HEK293 (cell line): ENCODE measurements at regions not wholly inside any gene's neighbourhood (a gene's known extent, or its start where the extent isn't known, plus 50 kb on each side); places are given as distances from the start of the nearest gene placed in this dataset.

Source experiments
- CTCF ChIA-PET: fragments of 350-600 bp; formaldehyde crosslinking; extraction: SDS; loops from one replicate; lab custom pipeline; 2021; ENCODE audit warnings: antibody characterized with exemption; lab: Yijun Ruan, JAX
- POLR2A ChIA-PET: fragments of 300-600 bp; formaldehyde crosslinking; extraction: SDS; loops from one replicate; lab custom pipeline; 2020; ENCODE audit warnings: antibody characterized with exemption, inconsistent platforms; lab: Yijun Ruan, JAX
- H3K27ac ChIP-seq: fragments of 200-500 bp; sonication (Bioruptor generic); 2 replicates; pipeline ENCODE4 v1.5.1; 2014; ENCODE audit warnings: low read depth, low read length, control low read depth, inconsistent platforms; ENCODE audit errors: extremely low read depth
- H3K36me3 ChIP-seq, 2 experiments: fragments of 200-500 bp in 1 of 2; sonication (Bioruptor generic) in 1 of 2; 1 replicate in 1 of 2; 2 replicates in 1 of 2; pipeline ENCODE4 v1.5.1; 2014 to 2017; ENCODE audit warnings: inconsistent platforms in 2 of 2, low read length in 2 of 2; ENCODE audit not compliant: control insufficient read depth in 2 of 2, insufficient read depth in 1 of 2
- H3K4me1 ChIP-seq: fragments of 200-500 bp; sonication (Bioruptor generic); 2 replicates; pipeline ENCODE4 v1.5.1; 2014; ENCODE audit warnings: mild to moderate bottlenecking, low read length, inconsistent platforms; ENCODE audit not compliant: control insufficient read depth, insufficient read depth
- H3K4me3 ChIP-seq: 2 replicates; pipeline ENCODE4 v1.5.1; 2011; ENCODE audit warnings: low read depth, mild to moderate bottlenecking, control low read depth, low read length, moderate library complexity
- H3K9me3 ChIP-seq: fragments of 200-500 bp; sonication (Bioruptor generic); 2 replicates; pipeline ENCODE4 v1.5.1; 2014; ENCODE audit warnings: low read depth, low read length, inconsistent platforms; ENCODE audit not compliant: control insufficient read depth, insufficient read depth
- EGR2 ChIP-seq: fragments of 450-650 bp; formaldehyde crosslinking; IDR thresholded peaks from 2 replicates; pipeline ENCODE4 v1.5.1; 2016; ENCODE audit warnings: low read depth, missing biosample characterization, missing genetic modification characterization
- GLI4 ChIP-seq: fragments of 450-650 bp; formaldehyde crosslinking; IDR thresholded peaks from 2 replicates; pipeline ENCODE4 v1.5.1; 2016; ENCODE audit warnings: missing biosample characterization, missing genetic modification characterization
- GLIS1 ChIP-seq: fragments of 450-650 bp; formaldehyde crosslinking; IDR thresholded peaks from 2 replicates; pipeline ENCODE4 v1.5.1; 2016; ENCODE audit warnings: missing biosample characterization, missing genetic modification characterization
- HOXA7 ChIP-seq: sonication (generic); formaldehyde crosslinking; IDR thresholded peaks from 2 replicates; pipeline ENCODE4 v1.8.1; 2022; ENCODE audit warnings: missing genetic modification reagents, borderline replicate concordance
- OVOL3 ChIP-seq: fragments of 450-650 bp; formaldehyde crosslinking; IDR thresholded peaks from 2 replicates; pipeline ENCODE4 v1.5.1; 2016; ENCODE audit warnings: missing biosample characterization, missing genetic modification characterization
- RBAK ChIP-seq: fragments of 450-650 bp; formaldehyde crosslinking; IDR thresholded peaks from 2 replicates; pipeline ENCODE4 v1.5.1; 2016; ENCODE audit warnings: missing biosample characterization, missing genetic modification characterization
- ZNF169 ChIP-seq: fragments of 450-650 bp; formaldehyde crosslinking; IDR thresholded peaks from 2 replicates; pipeline ENCODE4 v1.5.1; 2016; ENCODE audit warnings: missing biosample characterization, missing genetic modification characterization
- ZNF19 ChIP-seq: fragments of 450-650 bp; formaldehyde crosslinking; IDR thresholded peaks from 2 replicates; pipeline ENCODE4; 2016; ENCODE audit warnings: missing biosample characterization, missing genetic modification characterization, low read depth
- ZNF211 ChIP-seq: fragments of 450-650 bp; formaldehyde crosslinking; IDR thresholded peaks from 2 replicates; pipeline ENCODE4 v1.5.1; 2016; ENCODE audit warnings: low read depth, missing biosample characterization, missing genetic modification characterization
- ZNF274 ChIP-seq, 2 experiments: fragments of 200-500 bp in 1 of 2; fragments of 450-650 bp in 1 of 2; sonication (Bioruptor generic) in 1 of 2; formaldehyde crosslinking in 1 of 2; IDR thresholded peaks; 2 replicates each; pipeline versions ENCODE4 v1.5.1 to v1.6.1; 2014 to 2016; ENCODE audit warnings: borderline replicate concordance in 1 of 2, inconsistent platforms in 1 of 2, low read length in 1 of 2, missing biosample characterization in 1 of 2, missing genetic modification characterization in 1 of 2
- ZNF292 ChIP-seq: fragments of 450-650 bp; formaldehyde crosslinking; IDR thresholded peaks from 2 replicates; pipeline ENCODE4 v1.5.1; 2016; ENCODE audit warnings: low read depth, missing biosample characterization, missing genetic modification characterization, borderline replicate concordance
- ZNF354C ChIP-seq: fragments of 450-650 bp; formaldehyde crosslinking; IDR thresholded peaks from 2 replicates; pipeline ENCODE4 v1.5.1; 2016; ENCODE audit warnings: missing biosample characterization, missing genetic modification characterization, low read depth, borderline replicate concordance
- ZNF404 ChIP-seq: fragments of 450-650 bp; formaldehyde crosslinking; IDR thresholded peaks from 2 replicates; pipeline ENCODE4 v1.5.1; 2017; ENCODE audit warnings: missing biosample characterization, missing genetic modification characterization
- ZNF416 ChIP-seq: fragments of 450-650 bp; formaldehyde crosslinking; IDR thresholded peaks from 2 replicates; pipeline ENCODE4 v1.5.1; 2016; ENCODE audit warnings: missing biosample characterization, missing genetic modification characterization
- ZNF514 ChIP-seq: fragments of 450-650 bp; formaldehyde crosslinking; IDR thresholded peaks from 2 replicates; pipeline ENCODE4 v1.5.1; 2016; ENCODE audit warnings: missing biosample characterization, missing genetic modification characterization
- ZNF560 ChIP-seq: fragments of 450-650 bp; formaldehyde crosslinking; IDR thresholded peaks from 2 replicates; pipeline ENCODE4 v1.5.1; 2017; ENCODE audit warnings: missing biosample characterization, missing genetic modification characterization, borderline replicate concordance
- ZNF561 ChIP-seq: fragments of 450-650 bp; IDR thresholded peaks from 2 replicates; pipeline ENCODE4 v1.5.1; 2018; ENCODE audit warnings: missing biosample characterization, missing genetic modification characterization, borderline replicate concordance
- ZNF600 ChIP-seq: fragments of 450-650 bp; formaldehyde crosslinking; IDR thresholded peaks from 2 replicates; pipeline ENCODE4 v1.5.1; 2016; ENCODE audit warnings: missing biosample characterization, missing genetic modification characterization
- ZNF654 ChIP-seq: fragments of 450-650 bp; formaldehyde crosslinking; IDR thresholded peaks from 2 replicates; pipeline ENCODE4 v1.5.1; 2016; ENCODE audit warnings: low read depth, missing biosample characterization, missing genetic modification characterization
- ZNF658 ChIP-seq: fragments of 450-650 bp; formaldehyde crosslinking; IDR thresholded peaks from 2 replicates; pipeline ENCODE4; 2016; ENCODE audit warnings: missing biosample characterization, missing genetic modification characterization
- ZSCAN23 ChIP-seq: fragments of 450-650 bp; formaldehyde crosslinking; IDR thresholded peaks from 2 replicates; pipeline ENCODE4 v1.5.1; 2016; ENCODE audit warnings: missing biosample characterization, missing genetic modification characterization
- ZXDB ChIP-seq: fragments of 450-650 bp; formaldehyde crosslinking; IDR thresholded peaks from 2 replicates; pipeline ENCODE4 v1.5.1; 2016; ENCODE audit warnings: missing biosample characterization, missing genetic modification characterization
- TF ChIP-seq, protein P1 (sequence below): fragments of 450-650 bp; formaldehyde crosslinking; IDR thresholded peaks from 2 replicates; pipeline ENCODE4 v1.5.1; 2016; ENCODE audit warnings: missing biosample characterization, missing genetic modification characterization
- TF ChIP-seq, protein P2 (sequence below): fragments of 450-650 bp; formaldehyde crosslinking; IDR thresholded peaks from 2 replicates; pipeline ENCODE4 v1.5.1; 2016; ENCODE audit warnings: missing biosample characterization, missing genetic modification characterization, low read depth
- TF ChIP-seq, protein P3 (sequence below): fragments of 450-650 bp; formaldehyde crosslinking; IDR thresholded peaks from 2 replicates; pipeline ENCODE4 v1.5.1; 2016; ENCODE audit warnings: missing biosample characterization, missing genetic modification characterization
- TF ChIP-seq, protein P4 (sequence below): fragments of 450-650 bp; formaldehyde crosslinking; IDR thresholded peaks from 2 replicates; pipeline ENCODE4 v1.5.1; 2016; ENCODE audit warnings: missing biosample characterization, missing genetic modification characterization, borderline replicate concordance

DNA sequence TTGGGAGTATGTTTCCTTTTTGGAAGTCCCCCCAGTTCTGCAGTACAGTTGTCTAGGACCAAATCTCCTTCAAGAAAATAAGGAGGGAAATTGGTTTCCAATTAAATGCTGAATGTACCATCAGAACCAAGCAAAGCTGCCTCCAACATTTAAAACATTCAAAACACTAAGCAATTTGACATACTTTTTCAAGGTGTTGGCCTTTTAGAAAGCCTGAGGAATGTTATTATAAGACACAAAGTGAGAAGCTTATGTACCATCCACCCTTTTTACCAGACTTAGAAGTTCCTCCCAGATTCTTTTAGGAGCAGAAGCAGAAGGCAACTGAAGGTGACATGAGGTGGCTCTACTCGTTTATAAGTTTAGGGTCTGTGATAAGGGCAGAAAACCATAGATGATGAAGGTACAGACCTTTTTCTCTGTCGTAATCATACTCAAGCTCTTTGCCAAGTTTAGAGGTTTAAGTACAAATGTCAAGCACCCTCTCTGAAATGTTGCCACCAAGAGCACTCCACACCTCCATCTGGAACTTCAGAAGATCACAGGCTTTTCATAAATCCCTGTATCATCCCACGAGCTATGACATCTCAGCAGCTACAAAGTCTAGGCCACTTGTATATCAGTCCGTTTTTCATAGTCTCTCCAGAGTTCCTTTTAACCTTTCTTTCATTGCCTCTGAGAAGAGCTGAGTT lies 282.5 kb upstream of the THBS1 start:
- ChIA-PET CTCF (interaction anchor here (0.6 to 0.8 kb wide), 4 partner anchors 59 to 308 kb away, joined by 3 read pairs; no protein-coding TSS in a partner anchor), POLR2A (no interaction called here)
- no peaks in the 10 kb centered on the region for H3K36me3 ChIP-seq
- no peak overlapping the region for H3K27ac ChIP-seq
- no peaks in the 10 kb centered on the region for H3K4me1 ChIP-seq
- TF ChIP-seq ZNF274 (IDR thresholded peaks at IDR 0.05; ENCODE audit: low read length), result no peak
- TF ChIP-seq ZNF274 (tag by site-specific recombination; IDR thresholded peaks at IDR 0.05; ENCODE audit: borderline replicate concordance), result no peak
- no peak for TF ChIP-seq ZNF600 (tag by site-specific recombination)
- TF ChIP-seq ZNF514 (tag by site-specific recombination), result no peak
- TF ChIP-seq ZNF561 (tag by site-specific recombination), result no peak
- no peak for TF ChIP-seq ZNF404
- TF ChIP-seq ZXDB (tag by site-specific recombination), result no peak
- no peak for TF ChIP-seq GLIS1
- no peak for TF ChIP-seq HOXA7
- TF ChIP-seq, protein P1, sequence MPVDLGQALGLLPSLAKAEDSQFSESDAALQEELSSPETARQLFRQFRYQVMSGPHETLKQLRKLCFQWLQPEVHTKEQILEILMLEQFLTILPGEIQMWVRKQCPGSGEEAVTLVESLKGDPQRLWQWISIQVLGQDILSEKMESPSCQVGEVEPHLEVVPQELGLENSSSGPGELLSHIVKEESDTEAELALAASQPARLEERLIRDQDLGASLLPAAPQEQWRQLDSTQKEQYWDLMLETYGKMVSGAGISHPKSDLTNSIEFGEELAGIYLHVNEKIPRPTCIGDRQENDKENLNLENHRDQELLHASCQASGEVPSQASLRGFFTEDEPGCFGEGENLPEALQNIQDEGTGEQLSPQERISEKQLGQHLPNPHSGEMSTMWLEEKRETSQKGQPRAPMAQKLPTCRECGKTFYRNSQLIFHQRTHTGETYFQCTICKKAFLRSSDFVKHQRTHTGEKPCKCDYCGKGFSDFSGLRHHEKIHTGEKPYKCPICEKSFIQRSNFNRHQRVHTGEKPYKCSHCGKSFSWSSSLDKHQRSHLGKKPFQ (tag by site-specific recombination), result no peak
- TF ChIP-seq, protein P2, sequence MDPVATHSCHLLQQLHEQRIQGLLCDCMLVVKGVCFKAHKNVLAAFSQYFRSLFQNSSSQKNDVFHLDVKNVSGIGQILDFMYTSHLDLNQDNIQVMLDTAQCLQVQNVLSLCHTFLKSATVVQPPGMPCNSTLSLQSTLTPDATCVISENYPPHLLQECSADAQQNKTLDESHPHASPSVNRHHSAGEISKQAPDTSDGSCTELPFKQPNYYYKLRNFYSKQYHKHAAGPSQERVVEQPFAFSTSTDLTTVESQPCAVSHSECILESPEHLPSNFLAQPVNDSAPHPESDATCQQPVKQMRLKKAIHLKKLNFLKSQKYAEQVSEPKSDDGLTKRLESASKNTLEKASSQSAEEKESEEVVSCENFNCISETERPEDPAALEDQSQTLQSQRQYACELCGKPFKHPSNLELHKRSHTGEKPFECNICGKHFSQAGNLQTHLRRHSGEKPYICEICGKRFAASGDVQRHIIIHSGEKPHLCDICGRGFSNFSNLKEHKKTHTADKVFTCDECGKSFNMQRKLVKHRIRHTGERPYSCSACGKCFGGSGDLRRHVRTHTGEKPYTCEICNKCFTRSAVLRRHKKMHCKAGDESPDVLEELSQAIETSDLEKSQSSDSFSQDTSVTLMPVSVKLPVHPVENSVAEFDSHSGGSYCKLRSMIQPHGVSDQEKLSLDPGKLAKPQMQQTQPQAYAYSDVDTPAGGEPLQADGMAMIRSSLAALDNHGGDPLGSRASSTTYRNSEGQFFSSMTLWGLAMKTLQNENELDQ (tag by site-specific recombination), result no peak
- no peak for TF ChIP-seq ZNF658 (tag by site-specific recombination)
- TF ChIP-seq EGR2, result no peak
- no peak overlapping the region for H3K4me3 ChIP-seq
- no peaks in the 10 kb centered on the region for H3K9me3 ChIP-seq

DNA sequence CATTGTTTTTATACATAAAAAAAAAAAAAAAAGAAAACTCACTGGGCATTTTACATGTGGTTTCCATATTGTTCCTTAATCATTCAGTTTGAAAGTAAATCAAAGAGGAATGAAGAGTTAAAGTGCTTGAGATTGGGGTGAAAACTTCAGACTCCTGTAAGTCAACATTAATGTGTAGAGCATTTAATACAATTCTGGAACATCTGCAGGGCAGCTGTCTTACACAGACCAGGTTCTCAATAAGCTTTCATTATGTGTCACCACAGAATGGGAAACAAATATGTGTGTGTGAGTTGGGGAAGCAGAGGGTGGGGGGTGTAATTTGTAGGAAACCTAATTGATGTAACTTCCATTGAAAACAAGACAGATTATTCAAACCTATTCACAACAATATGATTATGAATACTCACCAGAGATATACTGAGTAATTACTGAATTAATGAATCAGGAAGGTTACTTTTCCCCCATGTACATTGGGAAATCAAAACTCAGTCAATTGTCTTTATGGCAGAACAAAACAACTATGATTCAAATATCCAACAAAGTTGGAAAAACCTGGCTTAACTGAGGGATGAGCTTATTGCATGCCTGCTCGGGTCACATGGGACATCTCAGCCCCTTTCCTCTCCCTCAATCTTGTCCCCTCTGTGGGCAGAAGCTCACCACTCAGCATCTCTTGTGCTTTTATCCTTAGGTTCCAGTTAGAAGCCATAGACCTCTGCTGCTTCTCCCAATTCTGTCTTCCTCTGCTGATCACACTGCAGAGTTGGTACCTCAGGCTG lies 281.2 kb upstream of the THBS1 start:
- ChIA-PET POLR2A (no interaction called here), CTCF (interaction anchor here (0.8 to 0.9 kb wide), 2 partner anchors 53 to 271 kb away, joined by 3 read pairs; no protein-coding TSS in a partner anchor)
- no peaks in the 10 kb centered on the region for H3K9me3 ChIP-seq
- no peak overlapping the region for H3K27ac ChIP-seq
- H3K4me1 ChIP-seq, result no peaks in the 10 kb centered on the region
- no peaks in the 10 kb centered on the region for H3K36me3 ChIP-seq
- no peak overlapping the region for H3K4me3 ChIP-seq
- no peak for TF ChIP-seq ZNF354C (tag by site-specific recombination)
- TF ChIP-seq ZNF19 (tag by site-specific recombination), result no peak
- no peak for TF ChIP-seq HOXA7
- TF ChIP-seq GLI4 (tag by site-specific recombination), result no peak
- TF ChIP-seq ZSCAN23, result no peak
- TF ChIP-seq RBAK (tag by site-specific recombination), result no peak
- TF ChIP-seq ZNF416 (tag by site-specific recombination), result no peak
- no peak for TF ChIP-seq ZNF169 (tag by site-specific recombination)
- no peak for TF ChIP-seq ZNF560 (tag by site-specific recombination)
- no peak for TF ChIP-seq ZNF654 (tag by site-specific recombination)
- no peak for TF ChIP-seq ZNF292 (tag by site-specific recombination)
- TF ChIP-seq ZNF658 (tag by site-specific recombination), result no peak
- no peak for TF ChIP-seq ZNF211 (tag by site-specific recombination)
- TF ChIP-seq, protein P3, sequence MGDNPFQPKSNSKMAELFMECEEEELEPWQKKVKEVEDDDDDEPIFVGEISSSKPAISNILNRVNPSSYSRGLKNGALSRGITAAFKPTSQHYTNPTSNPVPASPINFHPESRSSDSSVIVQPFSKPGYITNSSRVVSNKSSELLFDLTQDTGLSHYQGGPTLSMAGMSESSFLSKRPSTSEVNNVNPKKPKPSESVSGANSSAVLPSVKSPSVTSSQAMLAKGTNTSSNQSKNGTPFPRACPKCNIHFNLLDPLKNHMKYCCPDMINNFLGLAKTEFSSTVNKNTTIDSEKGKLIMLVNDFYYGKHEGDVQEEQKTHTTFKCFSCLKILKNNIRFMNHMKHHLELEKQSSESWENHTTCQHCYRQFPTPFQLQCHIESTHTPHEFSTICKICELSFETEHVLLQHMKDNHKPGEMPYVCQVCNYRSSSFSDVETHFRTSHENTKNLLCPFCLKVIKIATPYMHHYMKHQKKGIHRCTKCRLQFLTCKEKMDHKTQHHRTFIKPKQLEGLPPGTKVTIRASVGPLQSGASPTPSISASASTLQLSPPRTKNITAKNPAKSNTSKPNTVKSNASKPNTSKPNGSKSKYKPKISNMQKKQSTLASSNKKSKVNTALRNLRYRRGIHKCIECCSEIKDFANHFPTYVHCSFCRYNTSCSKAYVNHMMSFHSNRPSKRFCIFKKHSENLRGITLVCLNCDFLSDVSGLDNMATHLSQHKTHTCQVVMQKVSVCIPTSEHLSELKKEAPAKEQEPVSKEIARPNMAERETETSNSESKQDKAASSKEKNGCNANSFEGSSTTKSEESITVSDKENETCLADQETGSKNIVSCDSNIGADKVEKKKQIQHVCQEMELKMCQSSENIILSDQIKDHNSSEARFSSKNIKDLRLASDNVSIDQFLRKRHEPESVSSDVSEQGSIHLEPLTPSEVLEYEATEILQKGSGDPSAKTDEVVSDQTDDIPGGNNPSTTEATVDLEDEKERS (tag by site-specific recombination), result no peak
- TF ChIP-seq OVOL3 (tag by site-specific recombination), result no peak
- TF ChIP-seq, protein P4, sequence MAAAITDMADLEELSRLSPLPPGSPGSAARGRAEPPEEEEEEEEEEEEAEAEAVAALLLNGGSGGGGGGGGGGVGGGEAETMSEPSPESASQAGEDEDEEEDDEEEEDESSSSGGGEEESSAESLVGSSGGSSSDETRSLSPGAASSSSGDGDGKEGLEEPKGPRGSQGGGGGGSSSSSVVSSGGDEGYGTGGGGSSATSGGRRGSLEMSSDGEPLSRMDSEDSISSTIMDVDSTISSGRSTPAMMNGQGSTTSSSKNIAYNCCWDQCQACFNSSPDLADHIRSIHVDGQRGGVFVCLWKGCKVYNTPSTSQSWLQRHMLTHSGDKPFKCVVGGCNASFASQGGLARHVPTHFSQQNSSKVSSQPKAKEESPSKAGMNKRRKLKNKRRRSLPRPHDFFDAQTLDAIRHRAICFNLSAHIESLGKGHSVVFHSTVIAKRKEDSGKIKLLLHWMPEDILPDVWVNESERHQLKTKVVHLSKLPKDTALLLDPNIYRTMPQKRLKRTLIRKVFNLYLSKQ (tag by site-specific recombination), result no peak
